HCT116 (cell line): ENCODE measurements at regions not wholly inside any gene's neighbourhood (a gene's known extent, or its start where the extent isn't known, plus 50 kb on each side); places are given as distances from the start of the nearest gene placed in this dataset.

Experiments
- ATAC-seq: fragments of 200-7000 bp; cut with Tn5 transposase; 2 replicates; pipeline ENCODE4 v1.9.1; 2020; ENCODE audit warnings: mild to moderate bottlenecking, moderate library complexity
- BruUV-seq: library from RNA; stranded (reverse); fragments of 400-500 nt; replicated peaks from 2 replicates; lab custom pipeline; 2021; lab: Mats Ljungman, UMichigan
- CTCF ChIA-PET: fragments of 300-600 bp; sonication (Branson Sonifier 250); formaldehyde crosslinking; loops from one replicate; lab custom pipeline; 2021; ENCODE audit warnings: antibody characterized with exemption; lab: Charles Lee
- POLR2A ChIA-PET: fragments of 300-600, 350-600 bp; sonication (Branson Sonifier 250); formaldehyde crosslinking; loops from one replicate; lab custom pipeline; 2021; ENCODE audit warnings: antibody characterized with exemption; lab: Charles Lee
- RAD21 ChIA-PET, 2 experiments: fragments of 300-600 bp; sonication (Branson Sonifier 250); formaldehyde crosslinking; loops; one replicate each; lab custom pipeline; 2023; ENCODE audit warnings: low total read pairs in 2 of 2; ENCODE audit not compliant: uncharacterized antibody in 2 of 2, unreplicated experiment in 2 of 2, low non-redundant PET in 1 of 2; lab: Charles Lee
- DNase-seq: peaks from one replicate; pipeline ENCODE4 v3.0.0-alpha.2; 2010; ENCODE audit warnings: low read depth, low spot score
- H2AFZ ChIP-seq: fragments of 200-600 bp; shearing (Covaris generic), sonication (generic); 2 replicates; pipeline ENCODE4 v1.6.1; 2017; ENCODE audit warnings: low read depth, mixed run types, mixed read lengths, antibody characterized with exemption, low read length; ENCODE audit not compliant: poor library complexity, severe bottlenecking
- H3K27ac ChIP-seq: 2 replicates; pipeline ENCODE4 v1.5.1; 2012; ENCODE audit warnings: low read depth, low read length
- H3K27me3 ChIP-seq: fragments of 200-600 bp; sonication (generic); 2 replicates; pipeline ENCODE4 v1.6.1; 2016; ENCODE audit warnings: mixed run types, low read length, mixed read lengths; ENCODE audit not compliant: insufficient read depth
- H3K36me3 ChIP-seq, 2 experiments: fragments of 200-500 bp in 1 of 2; fragments of 200-600 bp in 1 of 2; sonication (Bioruptor generic) in 1 of 2; sonication (generic) in 1 of 2; 2 replicates each; pipeline versions ENCODE4 v1.5.1 to v1.6.1; 2014 to 2016; ENCODE audit warnings: low read length in 2 of 2, inconsistent platforms in 1 of 2, mixed read lengths in 1 of 2, mixed run types in 1 of 2; ENCODE audit not compliant: insufficient read depth in 2 of 2, control insufficient read depth in 1 of 2
- H3K4me1 ChIP-seq, 2 experiments: fragments of 200-600 bp in 1 of 2; sonication (generic) in 1 of 2; 2 replicates each; pipeline versions ENCODE4 v1.5.1 to v1.6.1; 2012 to 2017; ENCODE audit warnings: low read length in 2 of 2, inconsistent platforms in 1 of 2, mild to moderate bottlenecking in 1 of 2, mixed read lengths in 1 of 2, mixed run types in 1 of 2, moderate library complexity in 1 of 2; ENCODE audit not compliant: insufficient read depth in 2 of 2, control insufficient read depth in 1 of 2
- H3K4me2 ChIP-seq: fragments of 200-600 bp; sonication (generic); 2 replicates; pipeline ENCODE4 v1.6.1; 2017; ENCODE audit warnings: mixed run types, low read length, mixed read lengths
- H3K4me3 ChIP-seq, 2 experiments: fragments of 200-600 bp in 1 of 2; sonication (generic) in 1 of 2; replicated peaks in 1 of 2; 2 replicates each; pipeline ENCODE4 v1.5.1; 2011 to 2016; ENCODE audit warnings: low read length in 2 of 2, control low read depth in 1 of 2, low read depth in 1 of 2, mild to moderate bottlenecking in 1 of 2, mixed read lengths in 1 of 2, mixed run types in 1 of 2
- H3K79me2 ChIP-seq: fragments of 200-600 bp; sonication (generic); 2 replicates; pipeline ENCODE4 v1.6.1; 2017; ENCODE audit warnings: mild to moderate bottlenecking, mixed run types, low read length, moderate library complexity, mixed read lengths; ENCODE audit not compliant: insufficient read depth
- H3K9ac ChIP-seq: fragments of 200-600 bp; sonication (generic); 2 replicates; pipeline ENCODE4 v1.6.1; 2016; ENCODE audit warnings: low read length, mixed read lengths
- H3K9me2 ChIP-seq: fragments of 200-600 bp; sonication (generic), shearing (Covaris generic); 2 replicates; pipeline ENCODE4 v1.6.1; 2017; ENCODE audit warnings: mixed run types, mild to moderate bottlenecking, moderate library complexity; ENCODE audit not compliant: insufficient read depth
- H3K9me3 ChIP-seq, 2 experiments: fragments of 200-500 bp in 1 of 2; fragments of 200-600 bp in 1 of 2; sonication (Bioruptor generic) in 1 of 2; sonication (generic) in 1 of 2; 2 replicates each; pipeline ENCODE4 v1.6.1; 2014 to 2017; ENCODE audit warnings: low read length in 2 of 2, mixed read lengths in 2 of 2, inconsistent platforms in 1 of 2, low read depth in 1 of 2, mild to moderate bottlenecking in 1 of 2, mixed run types in 1 of 2, moderate library complexity in 1 of 2; ENCODE audit not compliant: control insufficient read depth in 1 of 2, insufficient read depth in 1 of 2
- H4K20me1 ChIP-seq: fragments of 200-600 bp; sonication (generic), shearing (Covaris generic); 2 replicates; pipeline ENCODE4 v1.6.1; 2017; ENCODE audit warnings: mixed run types, mild to moderate bottlenecking, moderate library complexity; ENCODE audit not compliant: insufficient read depth
- CBX3 ChIP-seq: IDR thresholded peaks from 2 replicates; pipeline ENCODE4 v1.6.1; 2012; ENCODE audit warnings: low read depth
- ELF1 ChIP-seq: IDR thresholded peaks from 2 replicates; pipeline ENCODE4 v1.6.1; 2012; ENCODE audit warnings: low read depth, borderline replicate concordance
- EZH2 ChIP-seq: fragments of 200-600 bp; sonication (generic); IDR thresholded peaks from 2 replicates; pipeline ENCODE4 v1.6.1; 2017; ENCODE audit warnings: antibody characterized with exemption, mixed run types
- POLR2A ChIP-seq: IDR thresholded peaks from 2 replicates; pipeline ENCODE4 v1.7.0; 2011; ENCODE audit warnings: borderline replicate concordance; ENCODE audit not compliant: insufficient read depth, insufficient read length; ENCODE audit errors: extremely low read depth
- POLR2AphosphoS5 ChIP-seq: IDR thresholded peaks from 2 replicates; pipeline ENCODE4 v1.6.1; 2011; ENCODE audit warnings: mild to moderate bottlenecking, low read depth, low read length, moderate library complexity
- RAD21 ChIP-seq: IDR thresholded peaks from 2 replicates; pipeline ENCODE4 v1.6.1; 2012; ENCODE audit warnings: low read depth, mild to moderate bottlenecking
- SIN3A ChIP-seq: IDR thresholded peaks from 2 replicates; pipeline ENCODE4 v1.6.1; 2012; ENCODE audit warnings: low read depth
- SP1 ChIP-seq: IDR thresholded peaks from 2 replicates; pipeline ENCODE4 v1.6.1; 2012; ENCODE audit warnings: low read depth
- SRF ChIP-seq: IDR thresholded peaks from 2 replicates; pipeline ENCODE4 v1.6.1; 2012; ENCODE audit warnings: low read depth
- TCF7L2 ChIP-seq: IDR thresholded peaks from 2 replicates; pipeline ENCODE4 v1.7.0; 2011; ENCODE audit warnings: borderline replicate concordance, inconsistent platforms; ENCODE audit not compliant: insufficient read depth, insufficient read length; ENCODE audit errors: extremely low read depth
- YY1 ChIP-seq: IDR thresholded peaks from 2 replicates; pipeline ENCODE4 v1.6.1; 2011; ENCODE audit warnings: low read length, low read depth, moderate library complexity, mild to moderate bottlenecking; ENCODE audit not compliant: insufficient replicate concordance; ENCODE audit errors: extremely low read depth
- ZNF274 ChIP-seq: fragments of 200-500 bp; sonication (Bioruptor generic); IDR thresholded peaks from 2 replicates; pipeline ENCODE4 v1.6.1; 2014; ENCODE audit warnings: mild to moderate bottlenecking, low read depth, low read length, inconsistent platforms
- intact Hi-C: fragments of 100-400 bp; cut with micrococcal nuclease; formaldehyde crosslinking; loops from 2 replicates; pipeline ENCODE4 v1.10.0; 2022
- TF ChIP-seq, protein P1 (sequence below): IDR thresholded peaks from 2 replicates; pipeline ENCODE4 v1.6.1; 2011; ENCODE audit warnings: mild to moderate bottlenecking, low read length, moderate library complexity; ENCODE audit not compliant: insufficient replicate concordance; ENCODE audit errors: extremely low read depth
- TF ChIP-seq, protein P2 (sequence below): IDR thresholded peaks from 2 replicates; pipeline ENCODE4 v1.6.1; 2012; ENCODE audit warnings: low read depth
- TF ChIP-seq, protein P3 (sequence below): IDR thresholded peaks from 2 replicates; pipeline ENCODE4 v1.6.1; 2012

DNA sequence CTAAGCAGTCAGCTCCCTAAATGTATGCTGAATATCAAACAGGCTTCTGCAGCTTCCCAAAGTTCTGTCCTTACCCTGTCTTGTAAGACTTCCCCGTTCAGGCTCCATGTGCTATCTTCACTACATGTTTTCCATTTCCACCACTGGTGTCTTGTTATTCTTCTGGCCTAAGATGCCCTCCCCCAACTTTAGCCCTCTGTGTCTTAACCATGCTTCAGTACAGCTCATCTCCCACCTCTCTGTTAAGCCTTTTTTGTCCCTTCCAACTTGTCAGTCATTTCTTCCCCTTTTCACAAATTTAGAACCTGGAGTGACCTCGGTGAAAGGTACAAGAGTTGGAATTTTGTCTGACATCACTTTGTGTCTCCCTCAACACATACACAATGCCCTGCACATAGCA is 151.7 kb upstream of the TBL1XR1 start:
- no peaks in the 10 kb centered on the region for H3K27me3 ChIP-seq
- RAD21 ChIA-PET: no interaction called here
- POLR2A ChIA-PET: interaction anchor here (3.7 kb wide), 1 partner anchor 9 kb away, joined by 49 read pairs; no protein-coding TSS in a partner anchor
- H3K9me3 ChIP-seq: no peaks in the 10 kb centered on the region
- H2AFZ ChIP-seq: peak overlapping the region; percentile 83
- H3K4me2 ChIP-seq: no peak overlapping the region
- no peaks in the 10 kb centered on the region for H4K20me1 ChIP-seq
- no peaks in the 10 kb centered on the region for H3K36me3 ChIP-seq
- no peak overlapping the region for H3K9ac ChIP-seq
- H3K4me1 ChIP-seq: peaks cover 34 to 46% of the 10 kb centered on the region in 2 experiments
- no peak for TF ChIP-seq ELF1
- TF ChIP-seq, all 23 proteins: peak for 0
- no peak for DNase-seq
- no peak overlapping the region for H3K4me3 ChIP-seq
- H3K27ac ChIP-seq: no peak overlapping the region
- no peaks in the 10 kb centered on the region for H3K9me2 ChIP-seq
- H3K79me2 ChIP-seq: no peaks in the 10 kb centered on the region
- no TSS peak for BruUV-seq
- CTCF ChIA-PET: no interaction called here
- ATAC-seq: no peak
- intact Hi-C loops: no loop called here

DNA sequence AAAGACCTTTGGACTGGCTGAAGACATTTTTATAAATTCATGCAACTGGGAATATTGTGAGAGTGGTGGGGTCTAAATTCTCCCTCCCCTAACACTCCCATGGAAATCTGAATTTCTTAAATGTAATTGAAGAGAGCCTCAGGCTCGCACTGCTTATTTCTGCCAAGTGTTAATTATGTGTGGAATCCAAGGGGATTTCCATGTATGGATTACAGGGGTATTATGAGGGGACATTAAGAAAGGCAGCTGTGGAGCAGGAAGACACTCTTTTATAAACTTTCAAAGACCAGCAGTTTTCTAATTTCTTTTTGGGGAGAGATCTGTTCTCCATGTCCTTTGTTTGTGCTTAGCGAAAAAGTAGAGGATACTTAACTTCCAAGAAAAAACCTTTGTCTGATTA is 152.1 kb upstream of the TBL1XR1 start:
- no peaks in the 10 kb centered on the region for H3K36me3 ChIP-seq
- H3K27ac ChIP-seq: no peak overlapping the region
- peak overlapping the region; percentile 83 for H2AFZ ChIP-seq
- BruUV-seq: no TSS peak
- ChIA-PET RAD21 (no interaction called here), POLR2A (no interaction called here), CTCF (no interaction called here)
- ATAC-seq (no peak), DNase-seq (no peak)
- no peak overlapping the region for H3K9ac ChIP-seq
- peaks cover 33 to 42% of the 10 kb centered on the region in 2 experiments for H3K4me1 ChIP-seq
- H3K4me2 ChIP-seq: no peak overlapping the region
- no peaks in the 10 kb centered on the region for H3K9me2 ChIP-seq
- H3K79me2 ChIP-seq: no peaks in the 10 kb centered on the region
- intact Hi-C loops: no loop called here
- H3K27me3 ChIP-seq: no peaks in the 10 kb centered on the region
- no peak overlapping the region for H3K4me3 ChIP-seq
- no peaks in the 10 kb centered on the region for H4K20me1 ChIP-seq
- H3K9me3 ChIP-seq: no peaks in the 10 kb centered on the region
- TF ChIP-seq SP1: no peak
- no peak for TF ChIP-seq TCF7L2
- no peak for TF ChIP-seq ELF1
- TF ChIP-seq SIN3A: no peak
- TF ChIP-seq YY1: no peak
- TF ChIP-seq RAD21: no peak
- no peak for TF ChIP-seq ZNF274
- TF ChIP-seq EZH2: no peak
- no peak for TF ChIP-seq CBX3
- TF ChIP-seq POLR2A: no peak
- TF ChIP-seq, protein P1, sequence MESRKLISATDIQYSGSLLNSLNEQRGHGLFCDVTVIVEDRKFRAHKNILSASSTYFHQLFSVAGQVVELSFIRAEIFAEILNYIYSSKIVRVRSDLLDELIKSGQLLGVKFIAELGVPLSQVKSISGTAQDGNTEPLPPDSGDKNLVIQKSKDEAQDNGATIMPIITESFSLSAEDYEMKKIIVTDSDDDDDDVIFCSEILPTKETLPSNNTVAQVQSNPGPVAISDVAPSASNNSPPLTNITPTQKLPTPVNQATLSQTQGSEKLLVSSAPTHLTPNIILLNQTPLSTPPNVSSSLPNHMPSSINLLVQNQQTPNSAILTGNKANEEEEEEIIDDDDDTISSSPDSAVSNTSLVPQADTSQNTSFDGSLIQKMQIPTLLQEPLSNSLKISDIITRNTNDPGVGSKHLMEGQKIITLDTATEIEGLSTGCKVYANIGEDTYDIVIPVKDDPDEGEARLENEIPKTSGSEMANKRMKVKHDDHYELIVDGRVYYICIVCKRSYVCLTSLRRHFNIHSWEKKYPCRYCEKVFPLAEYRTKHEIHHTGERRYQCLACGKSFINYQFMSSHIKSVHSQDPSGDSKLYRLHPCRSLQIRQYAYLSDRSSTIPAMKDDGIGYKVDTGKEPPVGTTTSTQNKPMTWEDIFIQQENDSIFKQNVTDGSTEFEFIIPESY: no peak
- TF ChIP-seq POLR2AphosphoS5: no peak
- TF ChIP-seq, protein P2, sequence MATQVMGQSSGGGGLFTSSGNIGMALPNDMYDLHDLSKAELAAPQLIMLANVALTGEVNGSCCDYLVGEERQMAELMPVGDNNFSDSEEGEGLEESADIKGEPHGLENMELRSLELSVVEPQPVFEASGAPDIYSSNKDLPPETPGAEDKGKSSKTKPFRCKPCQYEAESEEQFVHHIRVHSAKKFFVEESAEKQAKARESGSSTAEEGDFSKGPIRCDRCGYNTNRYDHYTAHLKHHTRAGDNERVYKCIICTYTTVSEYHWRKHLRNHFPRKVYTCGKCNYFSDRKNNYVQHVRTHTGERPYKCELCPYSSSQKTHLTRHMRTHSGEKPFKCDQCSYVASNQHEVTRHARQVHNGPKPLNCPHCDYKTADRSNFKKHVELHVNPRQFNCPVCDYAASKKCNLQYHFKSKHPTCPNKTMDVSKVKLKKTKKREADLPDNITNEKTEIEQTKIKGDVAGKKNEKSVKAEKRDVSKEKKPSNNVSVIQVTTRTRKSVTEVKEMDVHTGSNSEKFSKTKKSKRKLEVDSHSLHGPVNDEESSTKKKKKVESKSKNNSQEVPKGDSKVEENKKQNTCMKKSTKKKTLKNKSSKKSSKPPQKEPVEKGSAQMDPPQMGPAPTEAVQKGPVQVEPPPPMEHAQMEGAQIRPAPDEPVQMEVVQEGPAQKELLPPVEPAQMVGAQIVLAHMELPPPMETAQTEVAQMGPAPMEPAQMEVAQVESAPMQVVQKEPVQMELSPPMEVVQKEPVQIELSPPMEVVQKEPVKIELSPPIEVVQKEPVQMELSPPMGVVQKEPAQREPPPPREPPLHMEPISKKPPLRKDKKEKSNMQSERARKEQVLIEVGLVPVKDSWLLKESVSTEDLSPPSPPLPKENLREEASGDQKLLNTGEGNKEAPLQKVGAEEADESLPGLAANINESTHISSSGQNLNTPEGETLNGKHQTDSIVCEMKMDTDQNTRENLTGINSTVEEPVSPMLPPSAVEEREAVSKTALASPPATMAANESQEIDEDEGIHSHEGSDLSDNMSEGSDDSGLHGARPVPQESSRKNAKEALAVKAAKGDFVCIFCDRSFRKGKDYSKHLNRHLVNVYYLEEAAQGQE: no peak
- no peak for TF ChIP-seq SRF
- TF ChIP-seq, protein P3, sequence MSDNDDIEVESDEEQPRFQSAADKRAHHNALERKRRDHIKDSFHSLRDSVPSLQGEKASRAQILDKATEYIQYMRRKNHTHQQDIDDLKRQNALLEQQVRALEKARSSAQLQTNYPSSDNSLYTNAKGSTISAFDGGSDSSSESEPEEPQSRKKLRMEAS: no peak
